CD4-positive, alpha-beta memory T cell (primary cell): ENCODE measurements at regions not wholly inside any gene's neighbourhood (a gene's known extent, or its start where the extent isn't known, plus 50 kb on each side); places are given as distances from the start of the nearest gene placed in this dataset.

Experiments
- CTCF ChIA-PET: fragments of 350-600 bp; sonication (Branson Sonifier 250); formaldehyde crosslinking; loops from one replicate; lab custom pipeline; 2021; ENCODE audit warnings: inconsistent platforms; ENCODE audit not compliant: partially characterized antibody; lab: Charles Lee
- POLR2A ChIA-PET: fragments of 350-600 bp; sonication (Branson Sonifier 250); formaldehyde crosslinking; loops from one replicate; lab custom pipeline; 2021; ENCODE audit not compliant: partially characterized antibody; lab: Charles Lee
- DNase-seq, 5 donors: peaks; one replicate each; pipeline versions ENCODE4 v3.0.0 to v3.0.0-alpha.2; 2020 to 2022; ENCODE audit warnings: mixed read lengths in 1 of 5
- H3K27ac ChIP-seq: one replicate; pipeline ENCODE4 v1.7.0; 2013; ENCODE audit warnings: low read depth, low read length
- H3K27me3 ChIP-seq: 2 replicates; pipeline ENCODE4 v1.7.0; 2013; ENCODE audit warnings: mild to moderate bottlenecking, low read length, moderate library complexity; ENCODE audit not compliant: insufficient read depth
- H3K36me3 ChIP-seq: 2 replicates; pipeline ENCODE4 v1.7.0; 2013; ENCODE audit warnings: mild to moderate bottlenecking, low read length, moderate library complexity; ENCODE audit not compliant: insufficient read depth
- H3K4me1 ChIP-seq: 2 replicates; pipeline ENCODE4 v1.7.0; 2013; ENCODE audit warnings: mild to moderate bottlenecking, low read length, moderate library complexity; ENCODE audit not compliant: insufficient read depth
- H3K4me3 ChIP-seq, 2 donors: one replicate each; pipeline ENCODE4 v1.7.0; 2013; ENCODE audit warnings: low read length in 2 of 2, mild to moderate bottlenecking in 1 of 2
- H3K9me3 ChIP-seq, 2 donors: one replicate each; pipeline ENCODE4 v1.7.0; 2013; ENCODE audit warnings: low read length in 2 of 2, control low read depth in 1 of 2; ENCODE audit not compliant: control insufficient read depth in 1 of 2
- H3K27ac Mint-ChIP-seq, 7 donors: one replicate each; pipeline ENCODE4 v1.8.0; 2020 to 2021; ENCODE audit warnings: mixed read lengths in 7 of 7, mild to moderate bottlenecking in 6 of 7, inconsistent platforms in 3 of 7, moderate library complexity in 3 of 7
- H3K27me3 Mint-ChIP-seq, 2 donors: one replicate each; pipeline ENCODE4 v1.8.0; 2020 to 2021; ENCODE audit warnings: mixed read lengths in 2 of 2
- H3K36me3 Mint-ChIP-seq, 2 donors: one replicate each; pipeline ENCODE4 v1.8.0; 2020 to 2021; ENCODE audit warnings: mixed read lengths in 2 of 2, inconsistent platforms in 1 of 2, mild to moderate bottlenecking in 1 of 2
- H3K4me1 Mint-ChIP-seq, 4 donors: one replicate each; pipeline ENCODE4 v1.8.0; 2020 to 2021; ENCODE audit warnings: mixed read lengths in 4 of 4, mild to moderate bottlenecking in 1 of 4
- H3K4me3 Mint-ChIP-seq, 8 donors: one replicate each; pipeline ENCODE4 v1.8.0; 2020 to 2021; ENCODE audit warnings: mixed read lengths in 8 of 8, mild to moderate bottlenecking in 7 of 8, moderate library complexity in 6 of 8, inconsistent platforms in 3 of 8
- H3K9me3 Mint-ChIP-seq, 8 donors: one replicate each; pipeline ENCODE4 v1.8.0; 2020 to 2021; ENCODE audit warnings: mixed read lengths in 8 of 8, mild to moderate bottlenecking in 5 of 8, inconsistent platforms in 3 of 8, moderate library complexity in 1 of 8
- intact Hi-C: fragments of 100-400 bp; cut with micrococcal nuclease; formaldehyde crosslinking; loops from one replicate; pipeline ENCODE4 v1.15.1; 2023

- H3K4me1 Mint-ChIP-seq: no peaks in the 10 kb centered on the region
- H3K36me3 Mint-ChIP-seq: no peaks in the 10 kb centered on the region
- H3K4me3 ChIP-seq: no peak overlapping the region
- no peak overlapping the region for H3K4me3 Mint-ChIP-seq
- no peak overlapping the region for H3K27ac ChIP-seq
- intact Hi-C loops: no loop called here
- no peaks in the 10 kb centered on the region for H3K27me3 ChIP-seq
- POLR2A ChIA-PET: no interaction called here
- no peak overlapping the region for H3K27ac Mint-ChIP-seq
- no peaks in the 10 kb centered on the region for H3K9me3 ChIP-seq
- H3K9me3 Mint-ChIP-seq: peaks cover 2 to 13% (median 4%) of the 10 kb centered on the region in 8 donors
- DNase-seq: no peak
- H3K4me1 ChIP-seq: no peaks in the 10 kb centered on the region
- no peaks in the 10 kb centered on the region for H3K27me3 Mint-ChIP-seq
- CTCF ChIA-PET: no interaction called here
- no peaks in the 10 kb centered on the region for H3K36me3 ChIP-seq
Measured at GRCh38 chr1:118736322-118736721, 251.8 kb downstream of the TBX15 start.

GRCh38 chr1:118717893-118718292, 270.2 kb downstream of the TBX15 start:
- POLR2A ChIA-PET: no interaction called here
- Mint-ChIP-seq H3K36me3 (no peaks in the 10 kb centered on the region), H3K27me3 (no peaks in the 10 kb centered on the region), H3K4me3 (no peak overlapping the region), H3K4me1 (no peaks in the 10 kb centered on the region), H3K27ac (no peak overlapping the region), H3K9me3 (peaks cover 0 to 24% (median 9%) of the 10 kb centered on the region in 8 donors)
- H3K4me1 ChIP-seq: no peaks in the 10 kb centered on the region
- H3K9me3 ChIP-seq: no peaks in the 10 kb centered on the region
- no peaks in the 10 kb centered on the region for H3K27me3 ChIP-seq
- intact Hi-C loops: no loop called here
- no peaks in the 10 kb centered on the region for H3K36me3 ChIP-seq
- DNase-seq: no peak
- no peak overlapping the region for H3K27ac ChIP-seq
- CTCF ChIA-PET: no interaction called here
- H3K4me3 ChIP-seq: no peak overlapping the region

GRCh38 chr1:118716775-118717174, 271.4 kb downstream of the TBX15 start:
- H3K4me1 Mint-ChIP-seq: no peaks in the 10 kb centered on the region
- ChIA-PET POLR2A (no interaction called here), CTCF (no interaction called here)
- no peaks in the 10 kb centered on the region for H3K4me1 ChIP-seq
- H3K36me3 ChIP-seq: no peaks in the 10 kb centered on the region
- H3K27me3 Mint-ChIP-seq: no peaks in the 10 kb centered on the region
- H3K4me3 Mint-ChIP-seq: no peak overlapping the region
- H3K4me3 ChIP-seq: no peak overlapping the region
- H3K27me3 ChIP-seq: no peaks in the 10 kb centered on the region
- peaks cover 3 to 32% (median 8%) of the 10 kb centered on the region in 8 donors for H3K9me3 Mint-ChIP-seq
- no peak overlapping the region for H3K27ac ChIP-seq
- no peak for DNase-seq
- H3K27ac Mint-ChIP-seq: no peak overlapping the region
- no peaks in the 10 kb centered on the region for H3K9me3 ChIP-seq
- no peaks in the 10 kb centered on the region for H3K36me3 Mint-ChIP-seq
- intact Hi-C loops: no loop called here

- ChIA-PET CTCF (no interaction called here), POLR2A (no interaction called here)
- H3K27ac Mint-ChIP-seq: no peak overlapping the region
- Histone ChIP-seq H3K27ac (no peak overlapping the region), H3K4me3 (no peak overlapping the region), H3K9me3 (no peaks in the 10 kb centered on the region), H3K4me1 (no peaks in the 10 kb centered on the region), H3K36me3 (no peaks in the 10 kb centered on the region), H3K27me3 (no peaks in the 10 kb centered on the region)
- no peak overlapping the region for H3K4me3 Mint-ChIP-seq
- H3K27me3 Mint-ChIP-seq: peaks cover 0 to 2% of the 10 kb centered on the region in 2 donors
- peaks cover 3 to 21% (median 5%) of the 10 kb centered on the region in 8 donors for H3K9me3 Mint-ChIP-seq
- H3K36me3 Mint-ChIP-seq: no peaks in the 10 kb centered on the region
- H3K4me1 Mint-ChIP-seq: no peaks in the 10 kb centered on the region
- intact Hi-C loops: no loop called here
- DNase-seq: no peak
Measured at GRCh38 chr1:118711356-118711755, 276.8 kb downstream of the TBX15 start.

- no peak overlapping the region for H3K27ac Mint-ChIP-seq
- POLR2A ChIA-PET: no interaction called here
- CTCF ChIA-PET: no interaction called here
- no peak overlapping the region for H3K4me3 Mint-ChIP-seq
- intact Hi-C loops: no loop called here
- H3K36me3 Mint-ChIP-seq: no peaks in the 10 kb centered on the region
- no peaks in the 10 kb centered on the region for H3K4me1 Mint-ChIP-seq
- no peaks in the 10 kb centered on the region for H3K36me3 ChIP-seq
- H3K9me3 Mint-ChIP-seq: peaks cover 2 to 23% (median 9%) of the 10 kb centered on the region in 8 donors
- no peaks in the 10 kb centered on the region for H3K9me3 ChIP-seq
- H3K4me1 ChIP-seq: no peaks in the 10 kb centered on the region
- H3K4me3 ChIP-seq: no peak overlapping the region
- H3K27me3 Mint-ChIP-seq: no peaks in the 10 kb centered on the region
- no peak for DNase-seq
- H3K27ac ChIP-seq: no peak overlapping the region
- no peaks in the 10 kb centered on the region for H3K27me3 ChIP-seq
Measured at GRCh38 chr1:118698911-118699310, 289.2 kb downstream of the TBX15 start.

GRCh38 chr1:118692143-118692542, 296.0 kb downstream of the TBX15 start:
- DNase-seq: no peak
- Mint-ChIP-seq H3K27me3 (no peaks in the 10 kb centered on the region), H3K27ac (no peak overlapping the region), H3K4me1 (no peaks in the 10 kb centered on the region), H3K4me3 (no peak overlapping the region), H3K36me3 (no peaks in the 10 kb centered on the region), H3K9me3 (peaks cover 4 to 22% (median 7%) of the 10 kb centered on the region in 8 donors)
- intact Hi-C loops: no loop called here
- ChIA-PET POLR2A (no interaction called here), CTCF (no interaction called here)
- Histone ChIP-seq H3K9me3 (no peaks in the 10 kb centered on the region), H3K4me1 (no peaks in the 10 kb centered on the region), H3K36me3 (no peaks in the 10 kb centered on the region), H3K4me3 (no peak overlapping the region), H3K27me3 (no peaks in the 10 kb centered on the region), H3K27ac (no peak overlapping the region)

- DNase-seq: no peak
- Histone ChIP-seq H3K4me1 (no peaks in the 10 kb centered on the region), H3K36me3 (no peaks in the 10 kb centered on the region), H3K27ac (no peak overlapping the region), H3K9me3 (no peaks in the 10 kb centered on the region), H3K4me3 (no peak overlapping the region), H3K27me3 (no peaks in the 10 kb centered on the region)
- no peaks in the 10 kb centered on the region for H3K27me3 Mint-ChIP-seq
- ChIA-PET CTCF (no interaction called here), POLR2A (interaction anchor here (0.7 kb wide), 1 partner anchor 312 kb away, joined by 6 read pairs; no protein-coding TSS in a partner anchor)
- H3K4me1 Mint-ChIP-seq: no peaks in the 10 kb centered on the region
- H3K4me3 Mint-ChIP-seq: no peak overlapping the region
- H3K27ac Mint-ChIP-seq: no peak overlapping the region
- no peaks in the 10 kb centered on the region for H3K36me3 Mint-ChIP-seq
- intact Hi-C loops: no loop called here
- H3K9me3 Mint-ChIP-seq: peaks cover 1 to 9% (median 5%) of the 10 kb centered on the region in 8 donors
Measured at GRCh38 chr1:118688891-118689290, 299.3 kb downstream of the TBX15 start.

- intact Hi-C loops: no loop called here
- no peaks in the 10 kb centered on the region for H3K9me3 ChIP-seq
- H3K9me3 Mint-ChIP-seq: peaks cover 2 to 30% (median 9%) of the 10 kb centered on the region in 8 donors
- no peaks in the 10 kb centered on the region for H3K36me3 Mint-ChIP-seq
- ChIA-PET POLR2A (no interaction called here), CTCF (no interaction called here)
- no peak overlapping the region for H3K4me3 Mint-ChIP-seq
- no peaks in the 10 kb centered on the region for H3K4me1 Mint-ChIP-seq
- no peak overlapping the region for H3K27ac ChIP-seq
- H3K36me3 ChIP-seq: no peaks in the 10 kb centered on the region
- no peaks in the 10 kb centered on the region for H3K4me1 ChIP-seq
- no peak overlapping the region for H3K27ac Mint-ChIP-seq
- no peak overlapping the region for H3K4me3 ChIP-seq
- H3K27me3 Mint-ChIP-seq: no peaks in the 10 kb centered on the region
- no peak for DNase-seq
- no peaks in the 10 kb centered on the region for H3K27me3 ChIP-seq
Measured at GRCh38 chr1:118661769-118662320, 326.3 kb downstream of the TBX15 start.
